ENCODE measurements at regions not wholly inside any gene's neighbourhood (a gene's known extent, or its start where the extent isn't known, plus 50 kb on each side); places are given as distances from the start of the nearest gene placed in this dataset.

DNA sequence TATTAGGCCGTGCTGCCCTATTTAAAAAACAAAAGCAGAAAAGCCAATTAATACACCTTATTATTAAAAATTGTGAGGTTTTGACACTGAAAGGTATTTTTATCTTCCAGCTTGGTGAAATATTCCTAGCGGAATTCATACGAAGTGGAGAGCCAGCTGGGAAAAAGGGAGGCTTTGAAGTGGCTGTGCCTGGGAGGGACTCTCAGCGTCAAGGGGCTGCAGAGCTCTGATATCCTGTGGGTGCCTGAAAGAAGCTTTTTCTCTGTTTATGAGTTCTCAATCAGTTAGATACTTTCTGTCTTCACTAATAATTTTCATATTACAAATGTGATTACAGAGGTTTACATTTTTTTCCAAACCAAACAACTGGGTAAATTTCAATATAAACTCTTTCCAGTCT, 140.2 kb upstream of the MIR17HG start:
- TF ChIP-seq, protein P1, sequence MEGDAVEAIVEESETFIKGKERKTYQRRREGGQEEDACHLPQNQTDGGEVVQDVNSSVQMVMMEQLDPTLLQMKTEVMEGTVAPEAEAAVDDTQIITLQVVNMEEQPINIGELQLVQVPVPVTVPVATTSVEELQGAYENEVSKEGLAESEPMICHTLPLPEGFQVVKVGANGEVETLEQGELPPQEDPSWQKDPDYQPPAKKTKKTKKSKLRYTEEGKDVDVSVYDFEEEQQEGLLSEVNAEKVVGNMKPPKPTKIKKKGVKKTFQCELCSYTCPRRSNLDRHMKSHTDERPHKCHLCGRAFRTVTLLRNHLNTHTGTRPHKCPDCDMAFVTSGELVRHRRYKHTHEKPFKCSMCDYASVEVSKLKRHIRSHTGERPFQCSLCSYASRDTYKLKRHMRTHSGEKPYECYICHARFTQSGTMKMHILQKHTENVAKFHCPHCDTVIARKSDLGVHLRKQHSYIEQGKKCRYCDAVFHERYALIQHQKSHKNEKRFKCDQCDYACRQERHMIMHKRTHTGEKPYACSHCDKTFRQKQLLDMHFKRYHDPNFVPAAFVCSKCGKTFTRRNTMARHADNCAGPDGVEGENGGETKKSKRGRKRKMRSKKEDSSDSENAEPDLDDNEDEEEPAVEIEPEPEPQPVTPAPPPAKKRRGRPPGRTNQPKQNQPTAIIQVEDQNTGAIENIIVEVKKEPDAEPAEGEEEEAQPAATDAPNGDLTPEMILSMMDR (IDR thresholded peaks at IDR 0.05; ENCODE audit: insufficient read depth, missing control alignments), result no peak

DNA sequence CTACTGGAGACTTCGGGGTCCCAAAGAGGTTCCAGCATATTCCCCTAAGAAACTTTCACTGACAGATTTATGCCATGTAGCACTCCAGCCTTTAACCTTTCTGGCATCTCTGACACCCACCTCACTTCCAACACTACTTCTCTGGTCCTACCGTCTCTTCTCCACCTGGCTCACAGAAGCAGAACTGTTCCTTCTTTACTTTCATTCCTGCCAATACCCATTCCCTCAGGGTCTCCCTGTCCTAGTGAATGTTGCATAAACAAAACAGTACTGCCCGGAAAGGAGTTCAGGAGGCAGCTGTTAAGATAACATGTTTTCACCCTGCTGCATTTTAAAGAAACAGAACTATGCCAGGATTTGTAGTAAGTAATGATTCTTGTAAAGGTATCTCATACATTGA, 136.0 kb upstream of the MIR17HG start:
- FAIRE-seq (no peak), DNase-seq (ENCODE audit: insufficient read length, low spot score) (no peak)
- TF ChIP-seq, protein P1 (IDR thresholded peaks at IDR 0.05; ENCODE audit: insufficient read depth, missing control alignments), result no peak

More for the DNA sequence above, 140.2 kb upstream of the MIR17HG start:
- FAIRE-seq (no peak), DNase-seq (ENCODE audit: insufficient read length, low spot score) (no peak)

DNA sequence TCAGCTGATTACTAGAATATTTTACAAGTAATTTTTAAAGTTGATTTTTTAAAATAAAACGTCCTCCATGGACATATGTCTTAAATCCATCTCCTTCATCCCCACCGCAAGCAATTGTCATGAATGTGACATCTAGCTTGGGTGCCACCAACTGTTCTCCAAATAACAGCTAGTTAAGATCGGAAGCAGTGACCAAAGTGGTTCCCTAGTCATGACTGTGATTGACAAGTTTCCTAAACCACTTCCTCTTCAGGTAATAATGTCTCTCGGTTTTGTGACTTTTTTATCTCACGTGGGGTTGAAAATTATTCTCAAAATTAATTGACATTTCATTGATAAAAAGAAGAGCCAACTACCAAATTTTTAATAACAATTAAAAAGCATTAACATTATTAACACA, 135.3 kb upstream of the MIR17HG start:
- FAIRE-seq (no peak), DNase-seq (ENCODE audit: insufficient read length, low spot score) (no peak)
- TF ChIP-seq, protein P1 (IDR thresholded peaks at IDR 0.05; ENCODE audit: insufficient read depth, missing control alignments), result no peak

DNA sequence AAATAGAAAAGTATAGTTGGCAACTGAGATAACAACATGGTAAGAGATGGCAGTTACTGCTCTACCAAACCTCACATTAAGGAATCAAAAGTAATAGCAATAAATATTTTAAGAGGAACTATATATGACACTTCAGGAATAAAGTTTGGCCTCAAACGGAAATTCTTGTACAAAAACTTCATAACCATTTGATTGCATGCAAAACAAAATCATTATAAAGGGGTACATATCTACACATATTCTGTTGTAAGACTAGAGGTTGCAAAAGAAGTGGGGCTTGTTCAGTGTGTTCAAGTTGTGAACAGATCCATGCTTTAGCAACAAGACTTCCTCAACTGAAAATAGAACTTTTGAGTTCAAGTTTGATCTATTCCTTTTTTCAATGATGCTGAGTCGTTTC, 133.5 kb upstream of the MIR17HG start:
- TF ChIP-seq, protein P1 (IDR thresholded peaks at IDR 0.05; ENCODE audit: insufficient read depth, missing control alignments), result no peak
- DNase-seq (ENCODE audit: insufficient read length, low spot score), result no peak
- no peak for FAIRE-seq

DNA sequence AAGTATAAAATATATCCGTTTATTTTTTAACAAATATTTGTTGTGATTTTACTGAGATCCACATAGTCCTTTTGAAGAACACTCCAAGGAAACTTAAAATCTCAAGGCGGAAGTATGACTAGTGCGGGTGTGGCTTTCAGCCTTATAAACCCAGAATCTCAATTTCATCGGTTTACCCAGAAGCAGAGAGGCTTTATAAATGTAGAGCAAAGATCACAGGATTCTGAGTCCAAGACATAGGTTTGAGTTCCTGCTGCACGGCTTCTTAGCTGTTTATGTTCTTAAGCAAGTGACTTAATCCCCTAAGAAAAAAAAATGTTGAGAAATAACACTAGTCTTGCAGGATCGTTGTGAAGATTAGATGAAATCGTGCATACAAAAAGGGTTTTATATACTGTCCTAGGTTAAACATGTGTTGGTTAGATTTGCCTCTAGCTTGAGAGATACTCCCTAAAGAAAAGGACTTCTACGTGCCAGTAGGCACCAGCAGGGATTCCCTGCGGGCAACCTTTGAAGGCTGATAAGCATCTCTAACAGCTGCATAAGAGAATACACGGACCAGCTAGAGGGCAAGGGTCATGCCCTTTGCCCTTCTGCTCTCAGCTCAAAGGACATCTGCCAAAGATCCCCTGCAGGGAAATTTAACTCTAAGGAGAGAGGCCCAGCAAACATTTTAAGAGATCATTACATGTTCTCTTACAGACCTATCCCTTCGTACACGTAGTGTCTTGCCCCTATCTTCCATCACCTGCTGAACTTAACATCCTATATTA, 130.4 kb upstream of the MIR17HG start:
- DNase-seq (ENCODE audit: insufficient read length, low spot score), result no peak
- TF ChIP-seq, protein P1 (IDR thresholded peaks at IDR 0.05; ENCODE audit: insufficient read depth, missing control alignments), result no peak
- FAIRE-seq, result peak; percentile 38

DNA sequence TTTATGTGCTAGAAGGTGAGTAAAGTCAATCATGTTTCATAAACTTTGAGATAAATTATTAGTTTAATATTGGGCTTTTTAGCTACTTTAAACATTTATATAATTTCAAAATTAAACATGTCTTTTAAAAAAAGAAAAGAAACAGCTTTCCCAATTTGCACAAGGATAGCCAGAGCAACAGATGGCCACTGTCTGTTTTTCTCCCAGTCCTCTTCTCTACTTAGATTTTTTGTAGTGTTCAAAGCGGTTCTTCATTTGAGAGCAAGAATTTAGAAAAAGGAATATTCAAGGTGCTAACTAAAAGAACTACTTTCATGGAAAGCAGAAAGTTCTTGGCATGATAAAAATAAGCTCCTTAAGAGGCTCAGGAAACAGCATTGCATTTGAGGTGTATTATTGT, 128.3 kb upstream of the MIR17HG start:
- FAIRE-seq (no peak), DNase-seq (ENCODE audit: insufficient read length, low spot score) (no peak)
- TF ChIP-seq, protein P1 (IDR thresholded peaks at IDR 0.05; ENCODE audit: insufficient read depth, missing control alignments), result no peak

DNA sequence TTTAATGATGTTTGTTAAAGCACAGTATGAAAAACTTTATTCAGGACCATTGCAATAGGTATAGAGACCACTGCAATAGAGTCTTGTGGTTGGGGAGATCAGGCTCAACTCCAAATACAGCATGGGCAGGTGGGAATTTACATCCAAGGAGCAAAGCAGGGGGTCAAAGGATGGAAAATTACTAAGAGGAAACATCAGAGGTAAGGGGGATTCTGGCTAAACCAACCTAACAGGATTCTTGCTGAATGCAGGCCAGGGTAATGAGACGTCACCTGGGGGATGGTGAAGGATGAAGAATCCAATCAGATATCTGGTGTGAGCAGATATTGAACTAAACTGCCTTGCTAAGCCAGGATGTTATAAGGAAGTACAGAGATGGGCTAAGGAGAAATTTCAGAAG, 126.6 kb upstream of the MIR17HG start:
- TF ChIP-seq, protein P1 (IDR thresholded peaks at IDR 0.05; ENCODE audit: insufficient read depth, missing control alignments), result no peak
- FAIRE-seq (no peak), DNase-seq (ENCODE audit: insufficient read length, low spot score) (no peak)
